ENCODE measurements at regions not wholly inside any gene's neighbourhood (a gene's known extent, or its start where the extent isn't known, plus 50 kb on each side); places are given as distances from the start of the nearest gene placed in this dataset.

DNA sequence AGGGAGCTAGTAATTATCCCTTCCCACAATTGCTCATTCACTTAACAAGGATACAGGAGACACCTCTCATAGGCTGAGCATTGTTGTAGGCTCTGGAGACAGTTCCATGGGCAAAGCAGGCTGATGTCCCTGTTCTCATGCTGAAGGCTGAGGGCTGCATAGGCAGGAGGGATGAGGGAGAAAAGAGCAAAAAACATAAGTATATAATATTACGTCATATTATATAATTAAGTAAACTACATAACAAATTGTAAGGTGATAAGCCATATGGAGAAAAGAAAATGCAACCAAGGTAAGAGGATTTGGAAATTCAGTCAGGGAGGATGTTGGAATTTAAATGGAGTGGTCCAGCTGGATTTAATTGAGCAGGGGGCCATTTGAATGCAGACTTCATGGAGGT, 380.6 kb upstream of the ST6GAL2 start:
- no peaks in the 10 kb centered on the region for H4K20me1 ChIP-seq (replicated peaks; ENCODE audit: control insufficient read depth, insufficient read depth, low read length)
- 0% methylated on average over 1 of the region's 1 CpG for WGBS (ENCODE audit: insufficient coverage, low coverage, missing lambda C conversion rate)
- DNase-seq (ENCODE audit: extremely low read depth in 1 of 4, low spot score in 3 of 4) = no peak
- no peaks in the 10 kb centered on the region for H3K4me1 ChIP-seq (replicated peaks in 1 of 2; ENCODE audit: control insufficient read depth in 2 of 2, insufficient read depth in 2 of 2, low read length in 2 of 2)
- no peaks in the 10 kb centered on the region for H3K27me3 ChIP-seq (ENCODE audit: control insufficient read depth in 2 of 2, insufficient read depth in 2 of 2, low read length in 2 of 2)
- POLR2A ChIA-PET = no interaction called here
- no peaks in the 10 kb centered on the region for H3K9me1 ChIP-seq (ENCODE audit: control insufficient read depth, insufficient read depth, low read length)
- CTCF ChIA-PET (ENCODE audit: low intra/inter-chr PET ratio) = no interaction called here
- no TSS peak for BruUV-seq (replicated peaks)
- no peak overlapping the region for H3K4me3 ChIP-seq
- no peak for FAIRE-seq
- H3K9ac ChIP-seq (ENCODE audit: insufficient read depth in 1 of 2, low read depth in 2 of 2, low read length in 2 of 2) = no peak overlapping the region
- in situ Hi-C loops (cut with MboI) = no loop called here
- no peak for ATAC-seq
- no peaks in the 10 kb centered on the region for H3K36me3 ChIP-seq (ENCODE audit: control insufficient read depth, insufficient read depth, low read length)
- intact Hi-C loops (cut with micrococcal nuclease) = no loop called here
- H3K79me2 ChIP-seq (ENCODE audit: control insufficient read depth, insufficient read depth, low read length) = no peaks in the 10 kb centered on the region
- no peak for TF ChIP-seq SRSF7 (optimal IDR thresholded peaks at IDR 0.05; ENCODE audit: low read depth, low read length)
- no peak for TF ChIP-seq ZNF277 (CRISPR knock-in tag; IDR thresholded peaks at IDR 0.05; ENCODE audit: borderline replicate concordance)
- no peak for TF ChIP-seq CREBBP (IDR thresholded peaks at IDR 0.05; ENCODE audit: low read depth, low read length)
- TF ChIP-seq TAF15 (IDR thresholded peaks at IDR 0.05; ENCODE audit: low read depth, low read length) = no peak
- no peak for TF ChIP-seq KLF13 (tag; IDR thresholded peaks at IDR 0.05; ENCODE audit: borderline replicate concordance, low read depth)
- TF ChIP-seq TRIM24 (IDR thresholded peaks at IDR 0.05) = no peak
- TF ChIP-seq ZNF766 (CRISPR knock-in tag; conservative IDR thresholded peaks at IDR 0.05) = no peak
- no peak for TF ChIP-seq TCF7 (IDR thresholded peaks at IDR 0.05; ENCODE audit: borderline replicate concordance)
- no peak for TF ChIP-seq TCF3 (CRISPR knock-in tag; IDR thresholded peaks at IDR 0.05)
- no peak for TF ChIP-seq ESRRA (IDR thresholded peaks at IDR 0.05; ENCODE audit: borderline replicate concordance, low read depth)
- no peak for TF ChIP-seq FOXJ3 (CRISPR knock-in tag; IDR thresholded peaks at IDR 0.05)
- no peak for TF ChIP-seq FUS (optimal IDR thresholded peaks at IDR 0.05; ENCODE audit: low read depth, low read length)
- no peak for TF ChIP-seq SPI1 (IDR thresholded peaks at IDR 0.05; ENCODE audit: borderline replicate concordance, low read depth, low read length)
- no peak for TF ChIP-seq BCL6 (CRISPR knock-in tag; IDR thresholded peaks at IDR 0.05)
- no peak for TF ChIP-seq HOXB6 (CRISPR knock-in tag; IDR thresholded peaks at IDR 0.05; ENCODE audit: borderline replicate concordance)
- no peak for TF ChIP-seq GTF2E2 (tag; IDR thresholded peaks at IDR 0.05)
- TF ChIP-seq NUFIP1 (IDR thresholded peaks at IDR 0.05; ENCODE audit: partially characterized antibody) = no peak
- no peak for TF ChIP-seq BACH1 (tag; IDR thresholded peaks at IDR 0.05)
- no peak for TF ChIP-seq PTBP1 (IDR thresholded peaks at IDR 0.05; ENCODE audit: low read depth, low read length)
- TF ChIP-seq RBM39 (optimal IDR thresholded peaks at IDR 0.05; ENCODE audit: low read depth, low read length) = no peak
- H3K27ac ChIP-seq (ENCODE audit: extremely low read depth, low read depth, low read length) = no peak overlapping the region
- no peak overlapping the region for H2AFZ ChIP-seq (ENCODE audit: low read depth, low read length)
- H3K9me3 ChIP-seq (replicated peaks; ENCODE audit: control insufficient read depth, insufficient read depth, low read depth, low read length) = no peaks in the 10 kb centered on the region
- H3K4me2 ChIP-seq (ENCODE audit: insufficient read depth, low read length) = no peak overlapping the region

All from K562 (cell line).